ENCODE measurements at regions not wholly inside any gene's neighbourhood (a gene's known extent, or its start where the extent isn't known, plus 50 kb on each side); places are given as distances from the start of the nearest gene placed in this dataset.

DNA sequence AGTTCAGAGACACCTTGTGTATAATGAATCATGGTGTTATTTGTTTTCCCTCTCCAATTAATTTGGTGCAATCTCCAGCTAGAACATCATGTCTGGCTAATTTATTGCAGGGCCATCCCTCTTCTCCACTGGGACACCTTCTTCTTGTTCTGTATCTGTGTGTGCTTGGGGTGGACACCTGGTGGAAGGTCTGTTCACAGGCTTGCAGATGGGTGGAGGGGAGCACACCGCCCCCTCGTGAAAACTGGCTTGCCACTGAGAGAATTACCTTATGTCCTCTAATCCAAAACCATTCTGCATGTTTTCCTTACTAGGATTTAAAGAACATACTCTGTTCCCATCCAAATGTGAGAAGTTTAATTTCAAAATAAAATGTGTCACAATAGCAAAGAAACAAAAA lies 1160.4 kb upstream of the ZEB2 start:
- Histone ChIP-seq H4K5ac (ENCODE audit: insufficient read length, low read depth, low read length) (no peak overlapping the region), H2BK120ac (ENCODE audit: low read depth, low read length, poor library complexity, severe bottlenecking) (no peak overlapping the region), H3K23ac (ENCODE audit: insufficient read length, low read depth, low read length) (no peak overlapping the region), H2BK5ac (ENCODE audit: insufficient read length, low read length) (no peak overlapping the region), H3K4ac (ENCODE audit: low read depth, low read length) (no peak overlapping the region), H2BK12ac (ENCODE audit: insufficient read length, low read depth, low read length) (no peak overlapping the region), H3K27ac (ENCODE audit: insufficient read length, low read depth, low read length) (no peak overlapping the region), H2AFZ (ENCODE audit: low read length) (no peak overlapping the region), H2BK15ac (ENCODE audit: low read depth, low read length) (no peak overlapping the region), H4K8ac (replicated peaks; ENCODE audit: insufficient read length, low read depth, low read length) (no peak overlapping the region), H3K18ac (ENCODE audit: insufficient read length, low read depth, low read length) (no peak overlapping the region), H4K91ac (ENCODE audit: insufficient read length, low read depth, low read length) (no peak overlapping the region), H4K20me1 (ENCODE audit: control insufficient read depth, insufficient read depth, insufficient read length) (no peaks in the 10 kb centered on the region), H3K23me2 (ENCODE audit: insufficient read length, low read depth, low read length, poor library complexity, severe bottlenecking) (no peaks in the 10 kb centered on the region), H3K4me1 (ENCODE audit: insufficient read depth, low read length) (no peaks in the 10 kb centered on the region), H3K56ac (ENCODE audit: insufficient read length, low read depth, low read length) (no peak overlapping the region), H3K4me2 (ENCODE audit: insufficient read depth, insufficient read length, low read length) (no peak overlapping the region), H2BK20ac (ENCODE audit: low read depth, low read length, poor library complexity, severe bottlenecking) (no peak overlapping the region), H3K79me2 (ENCODE audit: insufficient read depth, low read length) (no peaks in the 10 kb centered on the region), H3K14ac (ENCODE audit: insufficient read depth, low read length) (no peak overlapping the region), H3T11ph (ENCODE audit: low read length) (no peak overlapping the region), H3K27me3 (ENCODE audit: insufficient read depth, low read length) (no peaks in the 10 kb centered on the region), H3K9me3 (ENCODE audit: control insufficient read depth, low read depth, low read length) (no peaks in the 10 kb centered on the region), H3K9ac (ENCODE audit: extremely low read depth, insufficient read length, low read length) (no peak overlapping the region), H2AK5ac (ENCODE audit: insufficient read length, low read length) (no peak overlapping the region), H3K79me1 (ENCODE audit: insufficient read depth, low read depth, low read length, poor library complexity, severe bottlenecking) (no peaks in the 10 kb centered on the region)
- no peaks in the 10 kb centered on the region for H3K36me3 Mint-ChIP-seq (ENCODE audit: insufficient read depth in 1 of 3, low read depth in 3 of 3)
- H3K27ac Mint-ChIP-seq, result peak overlapping the region in 1 of 3 experiments; percentile 50; a peak in 1 of 7 replicates
- no peaks in the 10 kb centered on the region for H3K27me3 Mint-ChIP-seq (ENCODE audit: low read depth)
- no peak for DNase-seq
- H3K4me1 Mint-ChIP-seq, result no peaks in the 10 kb centered on the region; a peak in 1 of 4 replicates
- no CpG with 5 or more reads among the region's 2 CpGs for WGBS (ENCODE audit: extremely low coverage, insufficient read length, low lambda C conversion rate)
- H3K4me3 Mint-ChIP-seq, result no peak overlapping the region
- TF ChIP-seq, protein P1, sequence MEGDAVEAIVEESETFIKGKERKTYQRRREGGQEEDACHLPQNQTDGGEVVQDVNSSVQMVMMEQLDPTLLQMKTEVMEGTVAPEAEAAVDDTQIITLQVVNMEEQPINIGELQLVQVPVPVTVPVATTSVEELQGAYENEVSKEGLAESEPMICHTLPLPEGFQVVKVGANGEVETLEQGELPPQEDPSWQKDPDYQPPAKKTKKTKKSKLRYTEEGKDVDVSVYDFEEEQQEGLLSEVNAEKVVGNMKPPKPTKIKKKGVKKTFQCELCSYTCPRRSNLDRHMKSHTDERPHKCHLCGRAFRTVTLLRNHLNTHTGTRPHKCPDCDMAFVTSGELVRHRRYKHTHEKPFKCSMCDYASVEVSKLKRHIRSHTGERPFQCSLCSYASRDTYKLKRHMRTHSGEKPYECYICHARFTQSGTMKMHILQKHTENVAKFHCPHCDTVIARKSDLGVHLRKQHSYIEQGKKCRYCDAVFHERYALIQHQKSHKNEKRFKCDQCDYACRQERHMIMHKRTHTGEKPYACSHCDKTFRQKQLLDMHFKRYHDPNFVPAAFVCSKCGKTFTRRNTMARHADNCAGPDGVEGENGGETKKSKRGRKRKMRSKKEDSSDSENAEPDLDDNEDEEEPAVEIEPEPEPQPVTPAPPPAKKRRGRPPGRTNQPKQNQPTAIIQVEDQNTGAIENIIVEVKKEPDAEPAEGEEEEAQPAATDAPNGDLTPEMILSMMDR (conservative IDR thresholded peaks at IDR 0.05), result no peak
- no peaks in the 10 kb centered on the region for H3K9me3 Mint-ChIP-seq
